Inferior parietal cortex (tissue), 1 donor: ENCODE measurements at regions not wholly inside any gene's neighbourhood (a gene's known extent, or its start where the extent isn't known, plus 50 kb on each side); places are given as distances from the start of the nearest gene placed in this dataset.
"Not testable (repeated sequence)": the region's sequence is repeated elsewhere in the genome, so short reads cannot be mapped to it uniquely, and the experiment has no call there.

Source experiments
- DNase-seq: peaks from one replicate; pipeline ENCODE4 v3.0.0-alpha.2; 2016; ENCODE audit errors: extremely low spot score

- not testable (repeated sequence) for DNase-seq
These were observed 84.5 kb downstream of the IDS start for GRCh38 chrX:149420566-149420965.

DNA sequence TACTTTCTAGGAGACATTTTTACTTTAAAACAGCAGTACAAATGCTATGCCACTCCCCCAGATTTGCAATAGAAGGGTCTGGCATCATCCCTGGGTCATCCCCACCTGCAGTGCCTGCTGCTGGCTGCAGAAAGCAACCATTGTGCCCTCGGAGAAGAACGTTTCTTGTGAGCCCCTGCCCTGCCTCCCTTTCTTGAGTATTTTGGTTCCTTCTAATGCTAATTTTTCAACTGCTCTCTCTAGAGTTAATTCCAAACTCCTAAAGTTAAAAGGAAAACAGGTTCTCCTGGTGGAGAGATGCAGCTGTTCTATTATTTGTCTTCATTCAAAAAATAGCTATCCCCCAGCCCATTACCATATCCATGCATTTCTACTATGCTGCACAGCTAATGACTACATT lies 107.1 kb downstream of the IDS start:
- no peak for DNase-seq

DNA sequence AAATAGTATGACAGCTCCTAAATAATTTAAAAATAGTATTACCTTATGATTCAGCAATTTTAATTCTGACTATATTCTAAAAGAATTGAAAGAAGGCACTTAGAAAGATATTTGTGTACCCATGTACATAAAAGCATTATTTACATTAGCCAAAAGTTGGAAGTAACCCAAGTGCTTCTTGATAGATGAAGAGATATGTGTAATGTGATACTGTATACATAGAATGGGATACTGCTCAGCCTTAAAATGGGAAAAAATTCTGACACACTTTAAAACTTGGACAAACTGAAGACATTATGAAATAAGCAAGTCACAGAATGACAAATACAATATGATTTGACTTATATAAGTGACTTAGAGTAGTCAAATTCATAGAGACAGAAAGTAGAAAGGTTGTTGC lies 112.2 kb downstream of the IDS start:
- no peak for DNase-seq

DNA sequence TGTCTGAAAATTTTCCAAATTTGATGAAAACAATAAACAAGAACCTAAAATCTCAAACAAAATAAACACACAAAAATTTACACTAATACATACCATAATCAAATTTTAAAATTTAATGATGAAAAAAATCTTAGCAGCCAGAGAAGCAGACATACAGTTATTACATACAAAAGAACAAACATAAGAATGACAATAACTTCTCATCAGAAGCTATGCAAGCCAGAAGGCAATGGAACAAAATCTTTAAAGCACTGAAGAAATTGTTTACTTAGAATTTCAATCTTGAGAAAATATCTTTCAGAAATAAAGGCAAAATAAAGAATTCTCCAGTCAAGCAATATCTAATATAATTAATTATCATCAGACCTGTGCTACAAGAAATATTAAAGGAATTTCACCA lies 121.3 kb downstream of the IDS start:
- DNase-seq: no peak

GRCh38 chrX:149374751-149375150 lies 130.4 kb downstream of the IDS start:
- no peak for DNase-seq

DNA sequence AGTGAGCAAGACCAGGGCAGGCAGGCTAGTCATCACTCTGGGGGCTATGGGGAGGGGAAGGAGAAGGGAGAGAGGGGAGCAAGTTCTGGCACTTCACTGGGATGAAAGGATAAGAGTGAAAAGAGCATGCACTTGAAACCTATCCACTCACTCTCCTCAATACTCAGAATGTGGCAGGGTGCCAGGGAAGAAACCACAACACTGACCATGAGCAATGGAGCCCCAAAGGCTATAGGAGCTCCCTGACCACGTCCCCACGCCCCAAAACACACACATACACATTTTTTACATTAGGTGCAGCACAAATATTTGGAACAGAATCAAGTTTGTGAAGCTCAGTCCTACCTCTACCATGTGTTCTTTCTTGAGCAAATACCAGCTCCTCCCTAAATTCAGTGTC lies 132.2 kb downstream of the IDS start:
- DNase-seq: no peak

DNA sequence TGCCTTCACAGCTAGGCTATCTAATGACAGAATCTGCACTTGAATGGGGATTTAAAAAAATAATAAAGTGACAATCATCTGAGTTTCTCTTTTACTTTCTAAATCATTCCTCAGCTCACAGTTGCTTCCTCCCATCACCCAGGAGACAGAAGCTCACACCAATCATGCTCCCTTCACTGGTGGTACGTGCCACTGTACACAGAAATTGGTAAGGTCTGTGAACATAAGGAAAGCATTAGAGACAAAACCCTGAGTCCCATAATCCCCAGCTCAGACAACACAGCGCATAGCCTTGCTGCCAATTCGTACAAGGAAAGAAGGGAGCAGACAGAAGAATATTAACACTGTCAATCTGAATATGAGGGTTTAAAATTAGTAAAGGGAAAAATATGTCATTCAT lies 133.1 kb downstream of the IDS start:
- no peak for DNase-seq

GRCh38 chrX:149370097-149370496 lies 135.0 kb downstream of the IDS start:
- DNase-seq: no peak

GRCh38 chrX:149365552-149365951 lies 139.6 kb downstream of the IDS start:
- no peak for DNase-seq

DNA sequence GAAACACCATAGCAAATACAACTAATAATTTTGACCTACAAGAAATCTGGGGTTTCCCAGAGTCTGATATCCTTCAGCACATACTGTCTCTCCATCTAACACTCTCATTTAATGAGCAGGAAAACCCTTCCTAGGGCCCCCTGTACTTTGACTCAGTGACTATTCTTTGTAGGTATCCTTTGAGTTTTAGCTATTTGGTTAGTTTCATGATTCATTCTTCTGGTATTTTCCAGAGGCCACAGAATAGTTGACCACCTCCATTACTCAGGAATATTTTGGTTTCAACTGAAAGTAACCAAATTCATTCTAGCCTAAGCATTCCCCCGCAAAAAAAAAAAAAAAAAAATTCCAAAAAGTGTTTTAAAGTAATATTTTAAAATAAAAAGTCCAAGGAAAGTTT lies 140.0 kb downstream of the IDS start:
- no peak for DNase-seq

- no peak for DNase-seq
These were observed 141.1 kb downstream of the IDS start for GRCh38 chrX:149363965-149364364.

- no peak for DNase-seq
These were observed 158.8 kb downstream of the IDS start for GRCh38 chrX:149346306-149346705.

- no peak for DNase-seq
These were observed 182.8 kb downstream of the IDS start for GRCh38 chrX:149322316-149322715.

- peak; percentile 3 for DNase-seq
These were observed 191.2 kb downstream of the IDS start for GRCh38 chrX:149313871-149314371.

DNA sequence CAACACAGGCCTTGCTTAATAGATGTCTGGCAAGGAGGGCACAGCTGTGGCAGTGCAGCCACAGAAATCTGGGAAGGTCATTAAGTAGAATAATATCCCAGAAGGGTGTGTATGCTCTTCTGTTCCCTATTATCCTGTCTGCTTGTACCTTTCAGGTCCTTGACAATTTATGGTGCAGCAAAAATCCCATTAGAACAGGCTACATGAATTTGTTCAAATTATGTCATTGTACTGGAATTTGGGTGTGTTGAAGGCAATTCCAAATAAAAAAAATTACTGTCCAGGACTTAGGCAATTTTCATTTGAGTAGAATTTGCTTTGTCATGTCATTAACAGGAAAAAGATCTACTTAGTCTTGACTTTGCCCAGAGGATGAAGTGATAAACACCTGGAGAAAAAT lies 192.1 kb downstream of the IDS start:
- DNase-seq: no peak

GRCh38 chrX:149312097-149312496 lies 193.0 kb downstream of the IDS start:
- no peak for DNase-seq

- DNase-seq: no peak
These were observed 202.4 kb downstream of the IDS start for GRCh38 chrX:149302705-149303104.

DNA sequence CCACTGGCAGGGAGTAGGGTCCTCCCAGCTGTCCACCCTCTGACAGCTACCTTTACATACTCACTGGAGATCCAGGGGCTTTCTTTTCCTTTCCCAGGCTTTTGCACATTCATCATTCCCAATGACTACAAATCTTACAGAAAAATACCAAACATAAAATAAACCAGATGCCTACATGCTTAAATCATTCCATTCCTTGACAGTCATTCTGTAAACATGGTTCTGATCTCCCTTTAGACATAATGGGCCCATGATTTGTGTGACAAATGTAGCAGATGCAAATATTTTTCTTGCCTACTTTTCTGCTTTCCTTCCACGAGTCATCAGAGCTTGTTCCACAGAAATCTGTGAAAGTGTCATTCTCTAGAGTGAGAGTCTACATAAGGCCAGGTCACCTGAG lies 207.0 kb downstream of the IDS start:
- no peak for DNase-seq

DNA sequence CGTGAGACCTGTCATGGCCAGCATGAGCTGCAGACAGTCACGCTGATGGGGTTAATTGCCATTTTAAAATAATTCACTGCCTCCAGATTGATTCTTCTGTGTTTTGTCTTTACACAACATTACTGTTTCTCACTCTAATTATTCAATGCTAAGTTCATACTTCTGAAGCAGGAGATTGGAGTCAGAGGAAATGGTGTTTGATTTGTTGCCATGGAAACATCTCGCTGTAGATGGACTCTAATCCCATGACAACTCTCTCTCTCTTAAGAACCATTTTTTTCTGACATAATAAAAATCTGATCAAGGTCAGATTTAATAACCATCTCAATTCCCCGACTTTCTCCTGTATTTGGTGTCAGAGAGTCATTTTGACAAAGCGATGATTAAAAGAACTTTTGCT lies 209.0 kb downstream of the IDS start:
- no peak for DNase-seq

- peak; percentile 69 for DNase-seq
These were observed 218.2 kb downstream of the IDS start for GRCh38 chrX:149286940-149287349.

- no peak for DNase-seq
These were observed 220.5 kb downstream of the IDS start for GRCh38 chrX:149284616-149285015.

DNA sequence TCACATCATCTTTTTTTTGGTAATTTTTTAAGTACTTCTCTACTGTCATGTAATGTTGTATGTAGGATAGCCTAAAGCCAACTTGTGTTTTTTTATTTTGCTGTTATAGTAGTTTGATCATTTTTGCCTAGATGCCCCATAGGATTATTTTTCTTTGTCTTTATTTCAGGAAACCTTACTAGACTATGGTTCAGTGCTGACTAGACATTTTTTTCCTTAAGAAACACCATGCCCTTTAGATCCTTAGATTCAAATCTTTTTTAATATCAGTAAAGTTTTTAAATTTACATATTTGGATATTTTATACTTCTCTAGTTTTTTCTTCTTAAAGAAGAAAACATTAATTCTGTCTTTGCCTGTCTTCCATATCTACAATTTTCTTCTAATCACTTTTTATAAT lies 221.3 kb downstream of the IDS start:
- DNase-seq: no peak

DNA sequence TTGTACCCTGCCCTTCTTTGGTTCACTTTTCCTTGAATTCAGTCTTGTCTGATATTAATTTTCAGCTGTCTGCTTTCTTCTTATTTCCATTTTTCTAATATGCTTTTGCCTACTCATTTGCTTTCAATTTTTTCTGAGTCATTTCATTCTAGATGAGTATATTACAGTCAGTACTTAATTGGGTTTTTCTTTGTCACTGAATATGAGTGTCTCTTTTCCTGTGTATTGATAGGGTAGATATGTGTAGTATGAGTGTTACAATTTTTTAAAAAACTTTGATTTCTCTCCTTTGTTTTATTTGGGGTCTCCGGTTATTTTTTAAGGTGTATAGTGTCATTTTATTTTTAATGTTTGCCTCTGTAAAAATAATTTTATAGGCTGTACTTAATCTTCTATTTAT lies 222.2 kb downstream of the IDS start:
- no peak for DNase-seq

DNA sequence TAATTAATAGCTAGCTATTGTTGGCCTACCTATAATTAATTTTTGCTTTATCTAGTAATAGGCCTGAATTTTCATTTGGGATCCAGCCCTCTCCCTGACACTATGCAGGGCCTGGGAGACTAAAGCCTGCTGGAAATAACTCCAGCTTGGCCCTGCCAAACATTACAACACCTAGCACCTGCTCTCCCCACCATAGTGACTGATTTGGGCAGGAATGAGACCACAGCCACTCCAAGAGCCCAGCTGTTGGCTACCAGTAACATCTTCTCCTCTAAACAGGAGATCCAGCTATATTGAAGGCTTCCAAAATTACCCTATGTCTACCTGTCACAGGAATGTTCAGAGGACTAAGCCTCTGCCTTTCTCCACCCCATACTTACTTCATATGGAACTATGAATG lies 225.1 kb downstream of the IDS start:
- DNase-seq: no peak

GRCh38 chrX:149275836-149276235 lies 229.3 kb downstream of the IDS start:
- no peak for DNase-seq
